NCI-H2081 treated with DMSO at 0.1 percent for 48 hours (cell line): ENCODE measurements at regions not wholly inside any gene's neighbourhood (a gene's known extent, or its start where the extent isn't known, plus 50 kb on each side); places are given as distances from the start of the nearest gene placed in this dataset.
"Not testable (repeated sequence)": the region's sequence is repeated elsewhere in the genome, so short reads cannot be mapped to it uniquely, and the experiment has no call there.

ENCODE experiments used
- DNase-seq: peaks from one replicate; lab custom pipeline; 2025; lab: John Stamatoyannopoulos, UW

GRCh38 chr11:42311514-42311913 lies 852.1 kb upstream of the LRRC4C start:
- DNase-seq = no peak

- DNase-seq = no peak
Measured at GRCh38 chr11:42311944-42312343, 852.5 kb upstream of the LRRC4C start.

GRCh38 chr11:42315267-42315666 lies 855.8 kb upstream of the LRRC4C start:
- no peak for DNase-seq

GRCh38 chr11:42315846-42316245 lies 856.4 kb upstream of the LRRC4C start:
- DNase-seq = no peak

- DNase-seq = no peak
Measured at GRCh38 chr11:42319921-42320320, 860.5 kb upstream of the LRRC4C start.

- no peak for DNase-seq
Measured at GRCh38 chr11:42329929-42330565, 870.6 kb upstream of the LRRC4C start.

- no peak for DNase-seq
Measured at GRCh38 chr11:42337786-42338455, 878.5 kb upstream of the LRRC4C start.

- DNase-seq = no peak
Measured at GRCh38 chr11:42344204-42344792, 884.8 kb upstream of the LRRC4C start.

- no peak for DNase-seq
Measured at GRCh38 chr11:42345933-42346332, 886.5 kb upstream of the LRRC4C start.

GRCh38 chr11:42363701-42364100 lies 904.2 kb upstream of the LRRC4C start:
- no peak for DNase-seq

- DNase-seq = no peak
Measured at GRCh38 chr11:42390116-42390515, 921.7 kb upstream of the API5 start.

GRCh38 chr11:42397483-42397882 lies 914.3 kb upstream of the API5 start:
- DNase-seq = no peak

GRCh38 chr11:42407341-42407740 lies 904.5 kb upstream of the API5 start:
- DNase-seq = no peak

- DNase-seq = no peak
Measured at GRCh38 chr11:42410251-42410955, 901.4 kb upstream of the API5 start.

- no peak for DNase-seq
Measured at GRCh38 chr11:42412590-42412989, 899.2 kb upstream of the API5 start.

GRCh38 chr11:42417691-42418090 lies 894.1 kb upstream of the API5 start:
- DNase-seq = no peak

GRCh38 chr11:42422090-42422489 lies 889.7 kb upstream of the API5 start:
- no peak for DNase-seq

GRCh38 chr11:42434911-42435310 lies 876.9 kb upstream of the API5 start:
- not testable (repeated sequence) for DNase-seq

GRCh38 chr11:42444406-42444805 lies 867.4 kb upstream of the API5 start:
- no peak for DNase-seq

GRCh38 chr11:42462558-42463310 lies 849.1 kb upstream of the API5 start:
- no peak for DNase-seq

- DNase-seq = no peak
Measured at GRCh38 chr11:42465623-42466022, 846.2 kb upstream of the API5 start.

- no peak for DNase-seq
Measured at GRCh38 chr11:42473106-42473505, 838.7 kb upstream of the API5 start.
